ENCODE measurements at regions not wholly inside any gene's neighbourhood (a gene's known extent, or its start where the extent isn't known, plus 50 kb on each side); places are given as distances from the start of the nearest gene placed in this dataset.

DNA sequence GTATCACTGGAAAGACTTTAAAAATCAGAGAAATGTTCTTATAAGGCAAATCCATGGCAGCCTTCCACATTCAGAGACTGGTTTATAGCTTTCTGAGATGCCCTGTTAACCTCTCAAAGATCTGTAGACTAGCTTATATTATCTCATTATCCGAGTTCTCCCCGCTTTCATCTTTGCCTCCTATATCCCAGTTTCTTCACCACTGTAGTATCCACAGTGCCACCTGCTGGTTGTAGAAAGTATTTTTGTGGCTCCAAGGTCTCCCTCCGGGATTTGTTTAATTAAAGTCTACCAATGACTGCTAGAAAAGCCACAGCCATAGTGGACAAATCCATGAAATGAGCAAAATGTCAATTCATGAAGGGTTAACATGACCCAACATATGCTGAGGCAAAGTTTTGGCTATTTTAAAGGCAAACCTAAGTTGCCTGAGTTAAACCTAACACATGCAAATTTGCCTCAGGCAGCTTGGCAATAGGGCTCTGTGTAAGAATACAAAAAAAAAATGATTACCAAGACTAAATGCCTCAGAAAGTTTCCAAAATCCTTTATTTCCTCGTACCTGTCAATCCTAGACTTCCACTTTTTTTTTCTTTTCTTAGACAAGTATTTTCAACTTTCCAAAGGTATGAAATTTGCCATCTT, 218.8 kb upstream of the BMP4 start:
- peak; percentile 67 for DNase-seq (ENCODE audit: low spot score)

GRCh38 chr14:54177019-54177418, 219.8 kb upstream of the CDKN3 start:
- DNase-seq (ENCODE audit: low spot score), result no peak

GRCh38 chr14:54177641-54178621, 218.9 kb upstream of the CDKN3 start:
- no peak for DNase-seq (ENCODE audit: low spot score)

GRCh38 chr14:54182419-54183045, 214.3 kb upstream of the CDKN3 start:
- DNase-seq (ENCODE audit: low spot score), result no peak

DNA sequence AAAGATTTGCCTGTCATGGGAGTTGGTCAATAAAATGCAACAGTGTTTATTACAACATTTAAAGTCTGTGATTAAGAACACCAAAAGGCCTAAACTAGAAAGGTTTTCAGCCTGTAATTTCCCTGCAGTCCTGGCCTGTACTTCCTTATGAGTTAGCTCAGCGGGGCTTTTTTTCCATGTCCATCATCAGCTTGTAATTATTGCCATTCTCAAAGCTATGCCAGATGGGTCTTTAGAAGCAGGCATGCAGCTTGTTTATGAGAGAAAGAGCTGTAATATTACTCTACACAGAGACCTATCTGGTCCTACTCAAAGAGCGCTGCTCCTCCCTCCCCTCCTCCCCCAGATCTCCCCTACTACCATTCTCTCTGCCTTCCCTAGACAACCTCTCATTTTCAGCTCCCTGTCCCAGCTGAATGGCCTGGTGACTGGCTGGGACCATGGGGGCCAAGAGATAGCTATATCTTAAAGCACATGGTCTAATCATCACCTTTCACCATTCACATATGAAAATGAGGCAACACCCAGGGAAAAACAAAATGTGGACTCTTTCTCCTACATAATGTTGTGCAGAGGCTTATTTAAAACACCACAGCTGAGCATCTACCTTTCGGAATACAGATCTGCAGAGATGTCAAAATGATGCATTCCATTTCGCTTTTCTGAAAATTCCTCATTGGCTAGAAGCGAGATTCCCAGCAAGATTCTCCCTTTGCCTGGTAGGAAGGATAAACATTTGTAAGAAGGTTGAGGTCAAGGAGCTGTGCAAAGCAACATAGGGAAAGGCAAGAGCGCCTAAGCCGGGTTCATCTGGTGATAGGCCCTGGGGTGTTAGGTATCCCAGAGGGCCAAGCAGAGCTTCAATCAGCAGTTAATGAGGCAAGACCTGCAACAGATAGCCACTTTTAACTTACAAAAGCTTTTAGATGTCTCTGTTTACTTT, 209.7 kb upstream of the CDKN3 start:
- DNase-seq (ENCODE audit: low spot score), result no peak

DNA sequence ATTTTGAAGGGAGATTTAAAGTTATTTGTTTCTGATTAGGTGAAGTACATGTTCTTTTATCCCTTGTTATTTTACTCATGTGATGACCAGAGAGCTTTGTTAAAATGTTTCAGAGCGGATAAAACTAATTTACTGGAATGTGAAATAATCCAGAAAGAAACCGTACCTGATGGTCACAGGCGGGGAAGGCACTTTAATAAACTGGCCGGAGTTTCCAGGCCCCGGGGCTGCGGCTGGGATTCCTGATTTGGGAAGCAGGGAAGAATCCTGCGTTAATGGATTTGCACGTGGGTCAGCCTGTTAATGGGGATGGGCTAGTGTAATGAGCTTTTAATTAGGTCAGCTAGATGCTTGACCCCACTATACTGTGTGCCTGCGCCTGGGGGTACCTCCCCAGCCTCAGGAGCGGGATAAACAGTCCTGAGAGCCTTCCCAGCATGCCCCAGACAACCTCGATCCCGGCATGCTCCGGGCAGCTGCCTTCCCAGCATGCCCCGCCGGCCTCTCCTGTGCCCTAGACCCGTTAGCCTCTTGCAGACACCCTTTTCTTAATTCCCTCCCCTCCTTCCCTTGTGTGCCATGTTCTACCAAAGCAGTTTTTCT, 208.6 kb upstream of the CDKN3 start:
- no peak for DNase-seq (ENCODE audit: low spot score)

DNA sequence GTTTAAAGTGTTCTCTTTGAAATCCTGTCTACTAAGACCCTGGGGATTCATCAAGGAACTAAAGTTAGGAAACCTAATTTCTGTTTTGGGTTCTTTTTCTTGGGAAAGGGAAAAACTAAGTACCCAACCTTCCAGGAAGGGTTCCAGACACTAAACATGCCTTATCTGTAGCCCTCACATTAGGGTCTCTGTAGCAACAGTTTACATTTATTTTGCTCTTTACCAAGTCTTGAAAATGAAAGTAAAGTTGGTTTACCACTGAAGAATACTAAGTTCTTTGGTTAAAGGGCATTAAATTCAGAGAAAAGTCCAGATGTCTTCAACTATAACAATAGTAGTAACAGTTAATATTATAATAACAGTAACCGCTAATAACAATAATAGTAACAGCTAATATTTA, 207.5 kb upstream of the CDKN3 start:
- DNase-seq (ENCODE audit: low spot score), result no peak

DNA sequence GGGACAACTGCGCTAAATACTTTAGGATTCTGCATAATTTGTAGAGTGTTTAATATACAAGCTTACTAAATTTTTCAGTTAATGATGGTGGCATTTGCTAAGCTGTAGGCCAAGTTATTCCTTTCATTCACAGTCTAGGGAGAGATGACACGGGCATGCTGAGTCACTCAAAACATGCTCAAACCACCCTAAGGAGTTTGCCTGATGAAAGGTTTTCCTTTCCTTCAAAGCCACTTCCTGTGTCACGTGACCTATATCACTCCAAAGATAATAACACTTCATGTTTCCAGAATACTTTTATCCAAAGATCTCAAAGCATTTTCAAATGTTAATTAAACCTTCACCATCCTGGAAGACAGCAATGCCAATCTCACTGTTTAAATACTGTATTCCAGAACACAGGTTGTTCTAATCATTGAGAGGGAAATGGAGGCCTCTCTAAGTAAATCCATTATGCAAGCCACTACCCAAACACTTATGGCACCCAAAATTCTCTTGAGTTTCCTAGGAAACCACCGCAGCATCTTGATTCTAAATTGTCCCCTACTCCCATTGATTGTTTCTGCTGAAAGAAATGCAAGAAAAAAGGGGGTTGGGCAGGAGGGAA, 207.0 kb upstream of the CDKN3 start:
- DNase-seq (ENCODE audit: low spot score), result no peak

DNA sequence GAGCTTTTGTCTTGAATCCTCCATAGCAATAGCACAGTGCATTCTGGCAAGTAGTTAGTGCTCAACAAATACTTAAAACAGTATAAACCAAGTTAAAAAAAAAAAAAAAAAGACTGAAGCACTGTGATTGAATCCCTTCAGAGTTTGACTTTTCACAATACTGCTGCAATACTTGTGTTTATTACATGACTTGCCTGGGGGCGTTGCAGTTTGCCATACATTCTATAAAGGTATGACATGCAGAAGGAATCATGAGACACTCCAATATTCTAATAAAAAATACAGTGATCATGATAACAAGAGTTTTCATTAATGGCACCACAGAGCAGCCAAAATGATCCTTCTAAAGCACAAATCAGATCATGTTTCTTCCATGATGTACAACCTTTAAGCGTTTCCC, 205.0 kb upstream of the CDKN3 start:
- no peak for DNase-seq (ENCODE audit: low spot score)

DNA sequence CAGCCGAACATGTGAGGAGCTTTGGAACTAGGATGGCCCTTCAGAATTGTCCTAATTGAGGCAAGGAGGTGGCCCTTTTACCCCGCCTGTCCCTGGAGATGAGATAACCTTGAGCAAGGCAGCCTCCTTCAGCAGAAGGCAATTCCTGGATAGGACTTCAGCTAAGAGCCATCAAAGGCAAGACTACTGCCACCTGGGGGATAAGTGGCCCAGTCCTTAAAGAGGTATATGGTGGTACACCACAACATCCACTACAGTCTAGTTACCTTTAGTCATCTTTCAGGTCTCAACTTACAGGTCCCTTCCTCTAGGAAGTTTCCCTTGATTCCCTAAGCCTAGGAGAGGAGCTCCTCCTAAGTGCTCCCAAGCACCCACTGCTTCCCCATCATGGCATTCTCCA, 204.2 kb upstream of the CDKN3 start:
- no peak for DNase-seq (ENCODE audit: low spot score)

GRCh38 chr14:54193871-54194270, 202.9 kb upstream of the CDKN3 start:
- no peak for DNase-seq (ENCODE audit: low spot score)

DNA sequence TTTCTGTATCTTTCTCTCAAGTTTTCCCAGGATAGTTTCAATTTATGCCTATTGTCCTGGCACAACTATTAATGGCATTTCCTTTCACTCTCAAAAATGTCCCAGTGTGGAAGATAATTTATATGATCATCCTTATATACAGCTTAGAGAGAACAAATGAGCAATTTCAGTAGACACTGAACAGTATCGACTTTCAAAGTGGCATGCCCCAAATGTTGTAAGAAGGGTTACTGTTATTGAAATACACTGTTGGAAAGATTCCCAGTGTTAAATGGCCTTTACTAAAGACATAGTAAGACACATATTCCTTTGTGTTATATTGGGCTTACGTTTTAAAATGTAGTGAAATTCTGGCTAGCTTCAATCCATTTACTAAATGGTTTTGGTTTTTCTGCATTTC, 202.3 kb upstream of the CDKN3 start:
- DNase-seq (ENCODE audit: low spot score), result no peak

- no peak for DNase-seq (ENCODE audit: low spot score)
Observed at GRCh38 chr14:54197369-54197768, 199.4 kb upstream of the CDKN3 start.

DNA sequence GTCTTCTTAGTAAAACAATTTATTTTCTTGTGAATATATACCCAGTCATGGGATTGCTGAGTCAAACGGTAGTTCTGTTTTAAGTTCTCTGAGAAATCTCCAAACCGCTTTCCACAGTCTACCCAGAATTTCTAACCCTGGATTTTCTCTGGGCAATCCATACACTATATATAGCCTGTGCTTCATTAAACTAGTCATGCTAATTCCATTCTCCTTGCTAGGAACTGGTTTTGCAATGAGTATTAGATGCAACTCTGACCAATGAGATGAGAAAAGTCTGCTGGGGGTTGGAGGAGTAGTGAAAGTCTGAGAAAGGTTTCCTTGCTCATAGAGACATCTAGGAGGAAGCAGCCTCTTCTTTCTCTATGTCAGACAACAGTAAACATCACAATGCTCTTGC, 196.1 kb upstream of the CDKN3 start:
- DNase-seq (ENCODE audit: low spot score), result no peak

- no peak for DNase-seq (ENCODE audit: low spot score)
Observed at GRCh38 chr14:54202288-54202687, 194.5 kb upstream of the CDKN3 start.

DNA sequence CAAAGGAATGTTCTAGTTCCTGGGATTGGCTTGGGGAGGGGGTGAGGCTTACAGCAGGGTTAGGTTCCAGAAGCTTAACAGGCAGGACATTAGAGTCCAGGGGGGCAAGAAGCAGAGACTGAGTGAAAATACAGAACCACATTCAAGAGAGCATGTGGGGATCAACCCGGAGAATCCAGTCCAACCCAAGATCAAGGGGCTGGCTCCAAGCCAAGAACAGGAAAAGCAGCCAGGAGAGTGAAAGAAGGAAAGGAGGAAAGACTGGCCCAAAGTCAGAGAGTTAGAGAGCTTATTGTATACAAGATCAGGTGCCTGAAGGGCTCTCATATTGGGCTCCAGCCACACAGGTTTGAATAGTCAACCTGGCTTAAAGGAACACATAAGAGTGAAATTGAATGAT, 190.3 kb upstream of the CDKN3 start:
- no peak for DNase-seq (ENCODE audit: low spot score)

GRCh38 chr14:54207075-54207474, 189.7 kb upstream of the CDKN3 start:
- DNase-seq (ENCODE audit: low spot score), result no peak

DNA sequence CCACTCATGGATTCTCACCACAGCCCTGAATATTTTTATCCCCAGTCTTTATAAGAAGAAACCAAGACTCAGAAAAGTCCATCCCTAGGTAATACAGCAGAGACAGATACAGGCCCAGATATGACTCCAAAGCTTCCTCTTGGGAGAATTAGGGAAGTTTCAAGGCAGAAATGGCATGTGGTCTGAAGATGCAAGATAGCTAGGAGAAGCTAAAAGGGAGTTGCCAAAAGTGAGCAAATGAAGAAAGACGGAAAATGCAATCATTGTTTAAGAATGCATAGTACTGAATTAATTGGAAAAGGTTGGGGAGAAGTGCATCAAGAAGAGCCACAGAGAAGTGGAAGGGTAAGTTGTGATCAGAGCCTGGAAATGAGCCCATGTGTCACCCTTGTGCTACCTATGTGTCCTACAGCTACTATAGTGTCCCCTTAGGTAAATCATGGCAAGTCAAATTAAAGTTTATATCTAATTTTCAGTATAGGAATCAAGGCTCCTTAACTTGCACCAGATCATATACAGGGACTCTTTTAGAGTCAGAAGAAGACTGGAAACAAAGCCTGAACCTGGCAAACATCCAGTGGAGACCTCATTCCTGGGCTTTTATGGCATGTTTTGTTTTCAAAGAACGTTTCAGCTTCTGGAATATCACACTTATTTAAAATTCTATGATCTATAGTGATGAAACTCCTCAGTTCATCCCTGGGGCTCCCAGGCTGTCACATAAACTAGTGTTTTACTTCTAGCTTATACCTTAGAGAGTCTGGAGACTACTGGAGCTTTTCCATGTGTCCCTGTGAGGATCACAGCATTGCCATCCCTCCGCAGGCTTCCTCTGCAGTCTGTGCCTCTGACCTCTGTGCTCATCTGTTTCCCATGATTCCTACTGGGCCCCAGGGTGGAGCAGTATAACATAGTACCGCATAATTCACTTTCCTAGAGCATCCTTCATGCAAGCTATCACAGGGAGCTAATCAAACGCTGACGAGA, 189.0 kb upstream of the CDKN3 start:
- DNase-seq (ENCODE audit: low spot score), result no peak

- DNase-seq (ENCODE audit: low spot score), result no peak
Observed at GRCh38 chr14:54208751-54209150, 188.1 kb upstream of the CDKN3 start.
